Mesendoderm (in vitro differentiated cells): ENCODE measurements at regions not wholly inside any gene's neighbourhood (a gene's known extent, or its start where the extent isn't known, plus 50 kb on each side); places are given as distances from the start of the nearest gene placed in this dataset.
"Not testable (repeated sequence)": the region's sequence is repeated elsewhere in the genome, so short reads cannot be mapped to it uniquely, and the experiment has no call there.

ENCODE experiments used
- DNase-seq: peaks from one replicate; pipeline ENCODE4 v3.0.0; 2013
- H2AK5ac ChIP-seq: 2 replicates; pipeline ENCODE4 v1.6.1; 2013; ENCODE audit warnings: low read length, inconsistent platforms
- H2BK120ac ChIP-seq: 2 replicates; pipeline ENCODE4 v1.6.1; 2013; ENCODE audit warnings: low read depth, mild to moderate bottlenecking, low read length, moderate library complexity, mixed read lengths
- H2BK15ac ChIP-seq: replicated peaks from 2 replicates; pipeline ENCODE4 v1.6.1; 2013; ENCODE audit warnings: low read depth, mild to moderate bottlenecking, moderate library complexity
- H2BK5ac ChIP-seq: 2 replicates; pipeline ENCODE4 v1.6.1; 2013; ENCODE audit warnings: low read length, inconsistent platforms
- H3K18ac ChIP-seq: 2 replicates; pipeline ENCODE4 v1.6.1; 2013; ENCODE audit warnings: mild to moderate bottlenecking, low read length, mixed read lengths
- H3K23ac ChIP-seq: one replicate; pipeline ENCODE4 v1.6.1; 2013; ENCODE audit warnings: low read length
- H3K27ac ChIP-seq: 2 replicates; pipeline ENCODE4 v1.5.1; 2013; ENCODE audit warnings: low read depth, mild to moderate bottlenecking, inconsistent platforms, low read length, moderate library complexity
- H3K27me3 ChIP-seq: 2 replicates; pipeline ENCODE4 v1.6.1; 2013; ENCODE audit warnings: low read length, control low read depth, mild to moderate bottlenecking, inconsistent platforms; ENCODE audit not compliant: insufficient read depth, poor library complexity
- H3K36me3 ChIP-seq: 2 replicates; pipeline ENCODE4 v1.6.1; 2013; ENCODE audit warnings: low read length, inconsistent platforms; ENCODE audit not compliant: control insufficient read depth, insufficient read depth
- H3K4ac ChIP-seq: one replicate; pipeline ENCODE4 v1.6.1; 2013; ENCODE audit warnings: low read depth, mild to moderate bottlenecking, low read length, moderate library complexity
- H3K4me1 ChIP-seq: 2 replicates; pipeline ENCODE4 v1.6.1; 2013; ENCODE audit warnings: low read depth, low read length, inconsistent platforms; ENCODE audit not compliant: control insufficient read depth
- H3K4me2 ChIP-seq: 2 replicates; pipeline ENCODE4 v1.6.1; 2013; ENCODE audit warnings: low read length
- H3K4me3 ChIP-seq: 2 replicates; pipeline ENCODE4 v1.5.1; 2013; ENCODE audit warnings: mild to moderate bottlenecking, low read length
- H3K56ac ChIP-seq: one replicate; pipeline ENCODE4 v1.6.1; 2013; ENCODE audit warnings: low read length
- H3K79me1 ChIP-seq: 2 replicates; pipeline ENCODE4 v1.6.1; 2013; ENCODE audit warnings: low read length, inconsistent platforms
- H3K79me2 ChIP-seq: 2 replicates; pipeline ENCODE4 v1.6.1; 2013; ENCODE audit warnings: mild to moderate bottlenecking, low read length; ENCODE audit not compliant: control insufficient read depth, insufficient read depth
- H3K9ac ChIP-seq: 2 replicates; pipeline ENCODE4 v1.6.1; 2013; ENCODE audit warnings: low read length, inconsistent platforms
- H4K5ac ChIP-seq: one replicate; pipeline ENCODE4 v1.6.1; 2013; ENCODE audit warnings: low read length
- H4K8ac ChIP-seq: one replicate; pipeline ENCODE4 v1.6.1; 2013; ENCODE audit warnings: low read depth, mild to moderate bottlenecking, control low read depth, low read length, moderate library complexity
- WGBS: extraction: QIAGEN DNeasy Blood & Tissue Kit; methylation state at CpG from one replicate; pipeline ENCODE4 v1.1.7; 2013; ENCODE audit warnings: low lambda C conversion rate, missing lambda C conversion rate; ENCODE audit not compliant: insufficient coverage; ENCODE audit errors: extremely low coverage; 5-methylcytosine and 5-hydroxymethylcytosine counted together

- no peaks in the 10 kb centered on the region for H3K27me3 ChIP-seq
- no peak overlapping the region for H2BK120ac ChIP-seq
- no peak overlapping the region for H3K4me2 ChIP-seq
- H3K56ac ChIP-seq: no peak overlapping the region
- H3K23ac ChIP-seq: no peak overlapping the region
- no peak overlapping the region for H3K27ac ChIP-seq
- DNase-seq: no peak
- H3K36me3 ChIP-seq: no peaks in the 10 kb centered on the region
- no peak overlapping the region for H2BK15ac ChIP-seq
- no peak overlapping the region for H2AK5ac ChIP-seq
- peaks cover 2% of the 10 kb centered on the region for H3K4me1 ChIP-seq
- H3K9ac ChIP-seq: no peak overlapping the region
- H3K4me3 ChIP-seq: no peak overlapping the region
- H3K4ac ChIP-seq: no peak overlapping the region
- no peak overlapping the region for H4K5ac ChIP-seq
- no peak overlapping the region for H4K8ac ChIP-seq
- no peaks in the 10 kb centered on the region for H3K79me1 ChIP-seq
- H2BK5ac ChIP-seq: no peak overlapping the region
- H3K79me2 ChIP-seq: no peaks in the 10 kb centered on the region
- H3K18ac ChIP-seq: no peak overlapping the region
These were observed 165.6 kb upstream of the WDFY3 start for GRCh38 chr4:85132117-85132516.

GRCh38 chr4:85132570-85132969 is 166.1 kb upstream of the WDFY3 start:
- Histone ChIP-seq H3K4ac (no peak overlapping the region), H3K79me2 (no peaks in the 10 kb centered on the region), H3K79me1 (no peaks in the 10 kb centered on the region), H3K18ac (no peak overlapping the region), H3K27me3 (no peaks in the 10 kb centered on the region), H3K9ac (no peak overlapping the region), H2AK5ac (no peak overlapping the region), H3K36me3 (no peaks in the 10 kb centered on the region), H2BK5ac (no peak overlapping the region), H2BK120ac (no peak overlapping the region), H4K5ac (no peak overlapping the region), H3K4me3 (no peak overlapping the region), H4K8ac (no peak overlapping the region), H3K56ac (no peak overlapping the region), H3K27ac (no peak overlapping the region), H3K4me1 (peaks cover 2% of the 10 kb centered on the region), H3K4me2 (no peak overlapping the region), H3K23ac (no peak overlapping the region), H2BK15ac (no peak overlapping the region)
- no CpG with 5 or more reads among the region's 2 CpGs for WGBS
- no peak for DNase-seq

GRCh38 chr4:85139749-85140148 is 173.3 kb upstream of the WDFY3 start:
- H4K5ac ChIP-seq, H2BK120ac ChIP-seq, H3K56ac ChIP-seq, H3K18ac ChIP-seq, H3K9ac ChIP-seq, H3K4me1 ChIP-seq, H3K27ac ChIP-seq, H2BK15ac ChIP-seq, H3K79me2 ChIP-seq, H2AK5ac ChIP-seq, H3K4ac ChIP-seq, H4K8ac ChIP-seq, H3K4me3 ChIP-seq, H3K27me3 ChIP-seq, H3K4me2 ChIP-seq, H2BK5ac ChIP-seq, DNase-seq, H3K23ac ChIP-seq, H3K36me3 ChIP-seq, H3K79me1 ChIP-seq: not testable (repeated sequence)
- WGBS: no CpG with 5 or more reads among the region's 3 CpGs

GRCh38 chr4:85142451-85142850 is 176.0 kb upstream of the WDFY3 start:
- no CpG with 5 or more reads among the region's 2 CpGs for WGBS
- Histone ChIP-seq H3K9ac (no peak overlapping the region), H3K79me1 (no peaks in the 10 kb centered on the region), H2BK15ac (no peak overlapping the region), H3K79me2 (no peaks in the 10 kb centered on the region), H3K36me3 (no peaks in the 10 kb centered on the region), H3K4ac (no peak overlapping the region), H3K23ac (no peak overlapping the region), H3K56ac (no peak overlapping the region), H3K4me1 (no peaks in the 10 kb centered on the region), H3K18ac (no peak overlapping the region), H3K27ac (no peak overlapping the region), H2AK5ac (no peak overlapping the region), H4K5ac (no peak overlapping the region), H3K27me3 (no peaks in the 10 kb centered on the region), H2BK120ac (no peak overlapping the region), H3K4me2 (no peak overlapping the region), H3K4me3 (no peak overlapping the region), H2BK5ac (no peak overlapping the region), H4K8ac (no peak overlapping the region)
- DNase-seq: no peak

GRCh38 chr4:85147481-85148076 is 181.1 kb upstream of the WDFY3 start:
- Histone ChIP-seq H3K79me1 (no peaks in the 10 kb centered on the region), H3K4me2 (no peak overlapping the region), H3K4me1 (no peaks in the 10 kb centered on the region), H3K36me3 (no peaks in the 10 kb centered on the region), H3K4me3 (no peak overlapping the region), H3K27me3 (no peaks in the 10 kb centered on the region), H4K5ac (no peak overlapping the region), H3K56ac (no peak overlapping the region), H2BK5ac (no peak overlapping the region), H3K4ac (no peak overlapping the region), H3K23ac (no peak overlapping the region), H2BK120ac (no peak overlapping the region), H3K9ac (no peak overlapping the region), H3K18ac (no peak overlapping the region), H4K8ac (no peak overlapping the region), H3K27ac (no peak overlapping the region), H2BK15ac (no peak overlapping the region), H2AK5ac (no peak overlapping the region), H3K79me2 (no peaks in the 10 kb centered on the region)
- WGBS: no CpG with 5 or more reads among the region's 9 CpGs
- DNase-seq: peak; percentile 86

- WGBS: no CpG with 5 or more reads among the region's 1 CpG
- H3K4ac ChIP-seq: no peak overlapping the region
- no peak overlapping the region for H2BK120ac ChIP-seq
- H3K23ac ChIP-seq: no peak overlapping the region
- no peak overlapping the region for H3K27ac ChIP-seq
- H3K18ac ChIP-seq: no peak overlapping the region
- H2BK15ac ChIP-seq: no peak overlapping the region
- no peak overlapping the region for H2BK5ac ChIP-seq
- DNase-seq: no peak
- no peak overlapping the region for H4K8ac ChIP-seq
- H2AK5ac ChIP-seq: no peak overlapping the region
- H3K9ac ChIP-seq: no peak overlapping the region
- no peak overlapping the region for H4K5ac ChIP-seq
- H3K79me2 ChIP-seq: no peaks in the 10 kb centered on the region
- no peaks in the 10 kb centered on the region for H3K27me3 ChIP-seq
- H3K4me2 ChIP-seq: no peak overlapping the region
- no peak overlapping the region for H3K4me3 ChIP-seq
- H3K4me1 ChIP-seq: no peaks in the 10 kb centered on the region
- no peak overlapping the region for H3K56ac ChIP-seq
- H3K36me3 ChIP-seq: no peaks in the 10 kb centered on the region
- no peaks in the 10 kb centered on the region for H3K79me1 ChIP-seq
These were observed 183.2 kb upstream of the WDFY3 start for GRCh38 chr4:85149676-85150075.
